ENCODE measurements at regions not wholly inside any gene's neighbourhood (a gene's known extent, or its start where the extent isn't known, plus 50 kb on each side); places are given as distances from the start of the nearest gene placed in this dataset.

- in situ Hi-C loops (cut with MboI; ENCODE audit: low sequenced_read_pairs): no loop called here
Observed at GRCh38 chr11:59029366-59029889, 56.7 kb upstream of the GLYATL1B start.

More at GRCh38 chr11:59029366-59029889, 56.7 kb upstream of the GLYATL1B start:
- Histone ChIP-seq H3K9ac (ENCODE audit: low read depth, low read length) (no peak overlapping the region), H3K23ac (ENCODE audit: low read depth, low read length) (no peak overlapping the region), H4K5ac (ENCODE audit: low read depth, low read length) (no peak overlapping the region), H3K9me3 (ENCODE audit: control insufficient read depth, insufficient read depth, low read length) (no peaks in the 10 kb centered on the region), H2AFZ (replicated peaks; ENCODE audit: low read length, poor library complexity) (no peak overlapping the region), H3K27me3 (ENCODE audit: control insufficient read depth, insufficient read depth, low read length) (no peaks in the 10 kb centered on the region), H2BK120ac (ENCODE audit: low read depth, low read length) (no peak overlapping the region), H2BK5ac (ENCODE audit: low read depth, low read length, poor library complexity, severe bottlenecking) (no peak overlapping the region), H3K27ac (ENCODE audit: insufficient read depth, low read length) (no peak overlapping the region), H4K91ac (ENCODE audit: insufficient read depth, low read depth, low read length) (no peak overlapping the region), H3K18ac (ENCODE audit: low read depth, low read length) (no peak overlapping the region), H3K4me1 (ENCODE audit: control insufficient read depth, insufficient read depth, low read length) (no peaks in the 10 kb centered on the region), H2AK9ac (replicated peaks; ENCODE audit: low read depth, low read length, poor library complexity) (no peak overlapping the region), H3K14ac (replicated peaks; ENCODE audit: low read depth, low read length) (no peak overlapping the region), H3K36me3 (ENCODE audit: control insufficient read depth, insufficient read depth, low read length) (no peaks in the 10 kb centered on the region), H2AK5ac (ENCODE audit: low read depth, low read length) (no peak overlapping the region), H3K9me1 (ENCODE audit: insufficient read depth, low read length) (no peaks in the 10 kb centered on the region), H3K4me3 (ENCODE audit: insufficient read depth, low read depth, low read length) (no peak overlapping the region), H4K20me1 (ENCODE audit: insufficient read depth, low read length) (no peaks in the 10 kb centered on the region), H2BK20ac (ENCODE audit: low read depth, low read length) (no peak overlapping the region), H3K79me1 (ENCODE audit: low read depth in 1 of 2, low read length in 2 of 2) (no peaks in the 10 kb centered on the region), H4K8ac (ENCODE audit: low read depth in 2 of 2, low read length in 2 of 2) (no peak overlapping the region), H2BK15ac (ENCODE audit: low read depth, low read length) (no peak overlapping the region), H3K4ac (ENCODE audit: low read depth, low read length) (no peak overlapping the region), H3K56ac (ENCODE audit: extremely low read depth, insufficient read depth, low read length) (no peak overlapping the region), H3K4me2 (ENCODE audit: low read depth, low read length) (no peak overlapping the region)
- dilution Hi-C loops (cut with HindIII; ENCODE audit: low sequenced_read_pairs, unreplicated experiment): no loop called here
- ChIA-PET POLR2A (ENCODE audit: unreplicated experiment) (no interaction called here), CTCF (no interaction called here)
- DNase-seq (no peak), ATAC-seq (ENCODE audit: low read depth) (no peak)
- no CpG with 5 or more reads among the region's 2 CpGs for WGBS, 2 experiments (ENCODE audit: extremely low coverage in 2 of 2, insufficient read length in 1 of 2)
- intact Hi-C loops (cut with micrococcal nuclease): no loop called here
- no TSS peak for BruUV-seq (replicated peaks)
- TF ChIP-seq RCOR1 (IDR thresholded peaks at IDR 0.05; ENCODE audit: insufficient replicate concordance, low read length) (no peak), MAZ (IDR thresholded peaks at IDR 0.05; ENCODE audit: borderline replicate concordance, low read depth, low read length) (no peak), FOS (IDR thresholded peaks at IDR 0.05; ENCODE audit: low read depth, low read length) (no peak), NFE2L2 (IDR thresholded peaks at IDR 0.05; ENCODE audit: low read depth, low read length) (no peak), RAD21 (IDR thresholded peaks at IDR 0.05; ENCODE audit: low read length) (no peak), POLR2A (IDR thresholded peaks at IDR 0.05; ENCODE audit: low read depth, low read length) (no peak), BHLHE40 (IDR thresholded peaks at IDR 0.05; ENCODE audit: low read depth, low read length) (no peak), MXI1 (IDR thresholded peaks at IDR 0.05; ENCODE audit: borderline replicate concordance, low read depth, low read length) (no peak), SMC3 (IDR thresholded peaks at IDR 0.05; ENCODE audit: low read depth, low read length) (no peak), RFX5 (IDR thresholded peaks at IDR 0.05; ENCODE audit: low read depth, low read length) (no peak), CHD1 (IDR thresholded peaks at IDR 0.05; ENCODE audit: low read depth, low read length) (no peak), MAFK (IDR thresholded peaks at IDR 0.05; ENCODE audit: low read depth, low read length) (no peak), CEBPB (IDR thresholded peaks at IDR 0.05; ENCODE audit: low read depth, low read length) (no peak)
- TF ChIP-seq, protein P1, sequence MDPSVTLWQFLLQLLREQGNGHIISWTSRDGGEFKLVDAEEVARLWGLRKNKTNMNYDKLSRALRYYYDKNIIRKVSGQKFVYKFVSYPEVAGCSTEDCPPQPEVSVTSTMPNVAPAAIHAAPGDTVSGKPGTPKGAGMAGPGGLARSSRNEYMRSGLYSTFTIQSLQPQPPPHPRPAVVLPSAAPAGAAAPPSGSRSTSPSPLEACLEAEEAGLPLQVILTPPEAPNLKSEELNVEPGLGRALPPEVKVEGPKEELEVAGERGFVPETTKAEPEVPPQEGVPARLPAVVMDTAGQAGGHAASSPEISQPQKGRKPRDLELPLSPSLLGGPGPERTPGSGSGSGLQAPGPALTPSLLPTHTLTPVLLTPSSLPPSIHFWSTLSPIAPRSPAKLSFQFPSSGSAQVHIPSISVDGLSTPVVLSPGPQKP (IDR thresholded peaks at IDR 0.05; ENCODE audit: borderline replicate concordance, low read depth, low read length): no peak
- TF ChIP-seq, protein P2, sequence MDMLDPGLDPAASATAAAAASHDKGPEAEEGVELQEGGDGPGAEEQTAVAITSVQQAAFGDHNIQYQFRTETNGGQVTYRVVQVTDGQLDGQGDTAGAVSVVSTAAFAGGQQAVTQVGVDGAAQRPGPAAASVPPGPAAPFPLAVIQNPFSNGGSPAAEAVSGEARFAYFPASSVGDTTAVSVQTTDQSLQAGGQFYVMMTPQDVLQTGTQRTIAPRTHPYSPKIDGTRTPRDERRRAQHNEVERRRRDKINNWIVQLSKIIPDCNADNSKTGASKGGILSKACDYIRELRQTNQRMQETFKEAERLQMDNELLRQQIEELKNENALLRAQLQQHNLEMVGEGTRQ (IDR thresholded peaks at IDR 0.05; ENCODE audit: low read depth, low read length): no peak
- TF ChIP-seq, protein P3, sequence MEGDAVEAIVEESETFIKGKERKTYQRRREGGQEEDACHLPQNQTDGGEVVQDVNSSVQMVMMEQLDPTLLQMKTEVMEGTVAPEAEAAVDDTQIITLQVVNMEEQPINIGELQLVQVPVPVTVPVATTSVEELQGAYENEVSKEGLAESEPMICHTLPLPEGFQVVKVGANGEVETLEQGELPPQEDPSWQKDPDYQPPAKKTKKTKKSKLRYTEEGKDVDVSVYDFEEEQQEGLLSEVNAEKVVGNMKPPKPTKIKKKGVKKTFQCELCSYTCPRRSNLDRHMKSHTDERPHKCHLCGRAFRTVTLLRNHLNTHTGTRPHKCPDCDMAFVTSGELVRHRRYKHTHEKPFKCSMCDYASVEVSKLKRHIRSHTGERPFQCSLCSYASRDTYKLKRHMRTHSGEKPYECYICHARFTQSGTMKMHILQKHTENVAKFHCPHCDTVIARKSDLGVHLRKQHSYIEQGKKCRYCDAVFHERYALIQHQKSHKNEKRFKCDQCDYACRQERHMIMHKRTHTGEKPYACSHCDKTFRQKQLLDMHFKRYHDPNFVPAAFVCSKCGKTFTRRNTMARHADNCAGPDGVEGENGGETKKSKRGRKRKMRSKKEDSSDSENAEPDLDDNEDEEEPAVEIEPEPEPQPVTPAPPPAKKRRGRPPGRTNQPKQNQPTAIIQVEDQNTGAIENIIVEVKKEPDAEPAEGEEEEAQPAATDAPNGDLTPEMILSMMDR (conservative IDR thresholded peaks at IDR 0.05; ENCODE audit: low read depth, low read length): no peak
